ENCODE measurements at regions not wholly inside any gene's neighbourhood (a gene's known extent, or its start where the extent isn't known, plus 50 kb on each side); places are given as distances from the start of the nearest gene placed in this dataset.

GRCh38 chr1:220462752-220463151 is 65.2 kb upstream of the MARK1 start:
- no peaks in the 10 kb centered on the region for H4K20me1 ChIP-seq (ENCODE audit: insufficient read depth)
- no peaks in the 10 kb centered on the region for H3K27me3 ChIP-seq (ENCODE audit: insufficient read depth, low read depth, low read length)
- no peaks in the 10 kb centered on the region for H3K9me2 ChIP-seq (ENCODE audit: insufficient read depth, low read length)
- H3K36me3 ChIP-seq (ENCODE audit: insufficient read depth, low read length) = no peaks in the 10 kb centered on the region
- H3K4me2 ChIP-seq (ENCODE audit: low read length) = no peak overlapping the region
- TF ChIP-seq EZH2 (IDR thresholded peaks at IDR 0.05; ENCODE audit: borderline replicate concordance, insufficient read depth, low read length, poor library complexity, severe bottlenecking) = no peak
- TF ChIP-seq POLR2AphosphoS5 (IDR thresholded peaks at IDR 0.05) = no peak
- TF ChIP-seq EP300 (conservative IDR thresholded peaks at IDR 0.05; ENCODE audit: poor library complexity, severe bottlenecking) = no peak
- no peak for TF ChIP-seq SMC3 (conservative IDR thresholded peaks at IDR 0.05; ENCODE audit: poor library complexity)
- TF ChIP-seq REST (IDR thresholded peaks at IDR 0.05; ENCODE audit: borderline replicate concordance) = no peak
- TF ChIP-seq CTCF (IDR thresholded peaks at IDR 0.05; ENCODE audit: poor library complexity, severe bottlenecking) = no peak
- no peak for TF ChIP-seq RAD21 (conservative IDR thresholded peaks at IDR 0.05)
- no peak for TF ChIP-seq TAF1 (IDR thresholded peaks at IDR 0.05; ENCODE audit: low read depth)
- TF ChIP-seq MXI1 (conservative IDR thresholded peaks at IDR 0.05; ENCODE audit: poor library complexity, severe bottlenecking) = no peak
- H3F3A ChIP-seq (ENCODE audit: insufficient read depth, low read length, poor library complexity, severe bottlenecking) = no peaks in the 10 kb centered on the region
- no peak overlapping the region for H3K4me3 ChIP-seq (ENCODE audit: low read length)
- H3K79me2 ChIP-seq (replicated peaks; ENCODE audit: insufficient read depth, low read length) = no peaks in the 10 kb centered on the region
- H3K27ac ChIP-seq (ENCODE audit: low read length) = no peak overlapping the region
- H2AFZ ChIP-seq (ENCODE audit: low read depth, low read length) = no peak overlapping the region
- no peak overlapping the region for H3K9ac ChIP-seq (ENCODE audit: low read length)
- H3K9me3 ChIP-seq (ENCODE audit: low read length) = peaks cover 2% of the 10 kb centered on the region

DNA sequence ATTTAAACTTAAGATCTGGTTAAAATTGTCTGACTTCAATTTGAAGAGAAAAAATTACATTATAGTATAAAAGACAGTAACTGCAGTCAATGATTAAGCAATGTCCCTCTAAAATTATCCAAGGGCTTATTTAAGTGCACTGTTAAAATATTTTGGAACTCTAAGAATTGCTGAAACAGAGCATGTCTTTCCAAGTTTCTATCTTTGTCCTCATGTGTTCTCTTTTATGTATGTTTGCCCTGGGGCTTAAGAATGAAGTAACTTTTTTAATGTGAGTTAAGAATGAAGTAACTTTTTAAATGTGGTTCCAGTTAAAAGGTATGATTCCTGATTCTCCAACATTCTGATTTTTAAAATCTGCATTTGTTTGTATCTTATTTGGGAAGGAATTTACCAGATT is 69.0 kb upstream of the MARK1 start:
- Histone ChIP-seq H3K9ac (ENCODE audit: low read length) (no peak overlapping the region), H3K27me3 (ENCODE audit: insufficient read depth, low read depth, low read length) (no peaks in the 10 kb centered on the region)
- TF ChIP-seq EZH2 (IDR thresholded peaks at IDR 0.05; ENCODE audit: borderline replicate concordance, insufficient read depth, low read length, poor library complexity, severe bottlenecking) (no peak), POLR2AphosphoS5 (IDR thresholded peaks at IDR 0.05) (no peak), CTCF (IDR thresholded peaks at IDR 0.05; ENCODE audit: poor library complexity, severe bottlenecking) (no peak), SMC3 (conservative IDR thresholded peaks at IDR 0.05; ENCODE audit: poor library complexity) (no peak), REST (IDR thresholded peaks at IDR 0.05; ENCODE audit: borderline replicate concordance) (no peak), RAD21 (conservative IDR thresholded peaks at IDR 0.05) (no peak), TAF1 (IDR thresholded peaks at IDR 0.05; ENCODE audit: low read depth) (no peak), MXI1 (conservative IDR thresholded peaks at IDR 0.05; ENCODE audit: poor library complexity, severe bottlenecking) (no peak), EP300 (conservative IDR thresholded peaks at IDR 0.05; ENCODE audit: poor library complexity, severe bottlenecking) (no peak)

More for the DNA sequence above, 69.0 kb upstream of the MARK1 start:
- no peaks in the 10 kb centered on the region for H3K36me3 ChIP-seq (ENCODE audit: insufficient read depth, low read length)
- no peak overlapping the region for H2AFZ ChIP-seq (ENCODE audit: low read depth, low read length)
- no peaks in the 10 kb centered on the region for H3K9me2 ChIP-seq (ENCODE audit: insufficient read depth, low read length)
- H3K9me3 ChIP-seq (ENCODE audit: low read length) = no peaks in the 10 kb centered on the region
- H3K4me3 ChIP-seq (ENCODE audit: low read length) = no peak overlapping the region
- H3F3A ChIP-seq (ENCODE audit: insufficient read depth, low read length, poor library complexity, severe bottlenecking) = no peaks in the 10 kb centered on the region
- H3K4me2 ChIP-seq (ENCODE audit: low read length) = no peak overlapping the region
- no peaks in the 10 kb centered on the region for H3K79me2 ChIP-seq (replicated peaks; ENCODE audit: insufficient read depth, low read length)
- no peaks in the 10 kb centered on the region for H4K20me1 ChIP-seq (ENCODE audit: insufficient read depth)
- H3K27ac ChIP-seq (ENCODE audit: low read length) = no peak overlapping the region
